ENCODE measurements at regions not wholly inside any gene's neighbourhood (a gene's known extent, or its start where the extent isn't known, plus 50 kb on each side); places are given as distances from the start of the nearest gene placed in this dataset.

DNA sequence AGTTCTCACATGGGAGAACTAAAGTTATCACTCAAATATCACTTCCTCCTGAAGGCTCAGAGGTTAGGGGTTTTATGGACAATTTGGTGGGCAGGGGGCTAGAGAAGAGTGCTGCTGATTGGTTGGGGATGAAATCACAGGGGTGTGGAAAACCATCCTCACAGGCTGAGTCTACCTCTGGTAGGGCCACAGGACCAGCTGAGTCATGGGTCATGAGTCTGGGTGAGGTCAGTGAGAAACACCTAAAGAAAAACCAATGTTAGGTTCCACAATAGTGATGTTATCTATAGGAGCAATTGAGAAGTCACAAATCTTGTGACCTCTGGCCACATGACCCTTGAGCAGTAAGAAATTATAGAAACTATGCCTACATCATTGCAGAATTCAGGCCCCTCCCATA is 203.3 kb upstream of the TARS1 start:
- in situ Hi-C loops (cut with MboI; ENCODE audit: low sequenced_read_pairs, unreplicated experiment) = no loop called here
- TF ChIP-seq, protein P1, sequence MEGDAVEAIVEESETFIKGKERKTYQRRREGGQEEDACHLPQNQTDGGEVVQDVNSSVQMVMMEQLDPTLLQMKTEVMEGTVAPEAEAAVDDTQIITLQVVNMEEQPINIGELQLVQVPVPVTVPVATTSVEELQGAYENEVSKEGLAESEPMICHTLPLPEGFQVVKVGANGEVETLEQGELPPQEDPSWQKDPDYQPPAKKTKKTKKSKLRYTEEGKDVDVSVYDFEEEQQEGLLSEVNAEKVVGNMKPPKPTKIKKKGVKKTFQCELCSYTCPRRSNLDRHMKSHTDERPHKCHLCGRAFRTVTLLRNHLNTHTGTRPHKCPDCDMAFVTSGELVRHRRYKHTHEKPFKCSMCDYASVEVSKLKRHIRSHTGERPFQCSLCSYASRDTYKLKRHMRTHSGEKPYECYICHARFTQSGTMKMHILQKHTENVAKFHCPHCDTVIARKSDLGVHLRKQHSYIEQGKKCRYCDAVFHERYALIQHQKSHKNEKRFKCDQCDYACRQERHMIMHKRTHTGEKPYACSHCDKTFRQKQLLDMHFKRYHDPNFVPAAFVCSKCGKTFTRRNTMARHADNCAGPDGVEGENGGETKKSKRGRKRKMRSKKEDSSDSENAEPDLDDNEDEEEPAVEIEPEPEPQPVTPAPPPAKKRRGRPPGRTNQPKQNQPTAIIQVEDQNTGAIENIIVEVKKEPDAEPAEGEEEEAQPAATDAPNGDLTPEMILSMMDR (IDR thresholded peaks at IDR 0.05; ENCODE audit: borderline replicate concordance, control extremely low read depth, extremely low read depth, insufficient read depth, missing control alignments) = no peak
- no peak for DNase-seq (ENCODE audit: low spot score)

DNA sequence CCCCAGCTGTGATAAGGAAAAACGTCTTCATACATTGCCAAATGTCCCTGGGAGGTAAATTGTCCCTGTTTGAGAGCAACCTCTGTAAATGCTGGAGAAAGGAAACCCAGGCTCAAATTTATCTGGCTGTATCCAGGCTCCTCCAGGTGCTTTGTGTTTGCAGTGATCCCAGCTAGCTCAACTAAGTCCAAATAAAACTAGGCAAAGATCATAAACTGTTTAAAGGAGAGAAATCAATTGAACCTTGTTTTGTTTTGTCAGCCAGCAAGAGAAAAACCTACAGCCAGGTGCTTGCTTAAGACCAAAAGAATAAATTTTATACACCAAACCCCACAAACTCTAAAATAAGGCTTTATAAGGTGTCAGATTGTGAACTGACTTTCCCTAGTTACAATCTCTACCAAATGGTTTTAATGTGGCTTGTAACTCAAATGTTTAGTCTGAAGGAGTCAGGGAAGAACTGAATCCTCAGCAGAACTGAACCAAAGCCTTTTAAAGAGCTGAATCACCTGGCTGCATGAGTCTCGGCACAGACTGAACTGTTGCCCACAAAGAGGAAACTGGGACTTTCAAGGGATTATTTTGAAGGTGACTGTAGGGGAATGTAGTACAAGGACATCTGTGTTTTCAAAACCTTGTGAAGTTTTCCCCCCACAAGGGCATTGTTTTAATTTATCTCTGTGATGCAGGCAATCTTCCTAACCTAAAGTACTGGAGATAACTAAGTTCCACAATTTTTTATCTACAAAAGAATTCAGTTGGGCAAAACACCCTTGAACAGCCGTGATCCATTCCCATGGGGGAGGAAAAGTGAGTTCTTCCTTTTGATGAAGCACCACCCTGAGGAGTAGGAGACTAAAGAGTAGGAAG is 201.7 kb upstream of the TARS1 start:
- in situ Hi-C loops (cut with MboI; ENCODE audit: low sequenced_read_pairs, unreplicated experiment) = no loop called here
- TF ChIP-seq, protein P1 (IDR thresholded peaks at IDR 0.05; ENCODE audit: borderline replicate concordance, control extremely low read depth, extremely low read depth, insufficient read depth, missing control alignments) = no peak
- no peak for DNase-seq (ENCODE audit: low spot score)

DNA sequence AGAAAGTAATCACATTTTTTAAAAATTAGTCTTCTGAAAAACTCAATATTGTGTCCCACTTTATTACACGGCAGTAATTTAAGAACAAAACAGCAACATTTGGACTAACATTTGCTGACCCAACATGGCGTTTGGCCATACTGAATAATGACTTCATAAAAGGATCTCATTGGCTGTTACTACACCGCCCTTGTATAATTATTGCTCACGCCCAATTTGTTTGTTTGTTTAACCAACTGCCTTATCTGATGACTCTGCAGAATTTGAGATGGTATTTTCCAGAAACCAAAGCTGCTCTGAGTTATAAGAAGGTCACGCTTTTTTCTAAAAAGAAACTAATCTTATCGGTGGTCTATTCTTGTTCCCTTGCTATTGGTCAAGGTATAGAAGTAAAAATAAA is 200.2 kb upstream of the TARS1 start:
- TF ChIP-seq, protein P1 (IDR thresholded peaks at IDR 0.05; ENCODE audit: borderline replicate concordance, control extremely low read depth, extremely low read depth, insufficient read depth, missing control alignments) = no peak
- no peak for DNase-seq (ENCODE audit: low spot score)
- in situ Hi-C loops (cut with MboI; ENCODE audit: low sequenced_read_pairs, unreplicated experiment) = no loop called here

DNA sequence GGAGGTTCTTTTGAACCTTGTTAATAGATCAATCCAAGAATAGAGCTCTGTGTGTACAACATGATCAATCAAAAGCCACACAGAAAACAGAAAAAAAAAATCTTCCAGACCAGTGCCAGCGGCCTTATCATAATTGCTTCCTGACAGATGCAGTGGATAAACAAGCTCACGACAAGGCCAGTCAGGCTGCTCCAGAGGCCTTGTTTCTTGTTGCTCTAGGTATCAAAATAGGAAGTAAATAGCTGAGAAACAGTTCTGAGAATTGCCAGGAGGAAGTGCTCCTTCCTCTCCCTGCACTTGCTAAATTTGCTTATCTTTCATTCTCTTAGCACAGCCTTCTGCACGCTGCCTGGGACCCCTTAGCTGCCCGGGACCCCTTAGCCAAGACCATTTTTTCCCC is 199.0 kb upstream of the TARS1 start:
- TF ChIP-seq, protein P1 (IDR thresholded peaks at IDR 0.05; ENCODE audit: borderline replicate concordance, control extremely low read depth, extremely low read depth, insufficient read depth, missing control alignments) = no peak
- in situ Hi-C loops (cut with MboI; ENCODE audit: low sequenced_read_pairs, unreplicated experiment) = no loop called here

DNA sequence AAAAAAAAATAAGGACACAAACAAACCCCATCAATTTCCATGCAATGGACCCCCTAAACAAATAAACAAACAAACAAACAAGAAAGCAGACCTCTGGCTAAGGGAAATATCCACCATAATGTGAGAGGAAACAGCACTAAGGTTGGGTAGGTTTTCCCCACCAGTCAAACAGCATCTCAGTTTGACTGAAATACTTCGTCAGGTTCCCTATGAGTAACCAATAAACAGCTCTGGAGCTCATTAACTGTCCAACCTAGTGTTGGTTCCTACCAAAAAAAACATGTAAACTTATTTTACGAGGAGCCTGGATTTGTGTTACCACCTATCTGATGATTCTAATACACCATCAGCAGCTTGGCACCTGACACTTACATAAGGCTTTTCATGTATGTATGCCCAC is 198.5 kb upstream of the TARS1 start:
- TF ChIP-seq, protein P1 (IDR thresholded peaks at IDR 0.05; ENCODE audit: borderline replicate concordance, control extremely low read depth, extremely low read depth, insufficient read depth, missing control alignments) = no peak
- in situ Hi-C loops (cut with MboI; ENCODE audit: low sequenced_read_pairs, unreplicated experiment) = no loop called here
- no peak for DNase-seq (ENCODE audit: low spot score)

More for the DNA sequence above, 199.0 kb upstream of the TARS1 start:
- peak; percentile 9 for DNase-seq (ENCODE audit: low spot score)

DNA sequence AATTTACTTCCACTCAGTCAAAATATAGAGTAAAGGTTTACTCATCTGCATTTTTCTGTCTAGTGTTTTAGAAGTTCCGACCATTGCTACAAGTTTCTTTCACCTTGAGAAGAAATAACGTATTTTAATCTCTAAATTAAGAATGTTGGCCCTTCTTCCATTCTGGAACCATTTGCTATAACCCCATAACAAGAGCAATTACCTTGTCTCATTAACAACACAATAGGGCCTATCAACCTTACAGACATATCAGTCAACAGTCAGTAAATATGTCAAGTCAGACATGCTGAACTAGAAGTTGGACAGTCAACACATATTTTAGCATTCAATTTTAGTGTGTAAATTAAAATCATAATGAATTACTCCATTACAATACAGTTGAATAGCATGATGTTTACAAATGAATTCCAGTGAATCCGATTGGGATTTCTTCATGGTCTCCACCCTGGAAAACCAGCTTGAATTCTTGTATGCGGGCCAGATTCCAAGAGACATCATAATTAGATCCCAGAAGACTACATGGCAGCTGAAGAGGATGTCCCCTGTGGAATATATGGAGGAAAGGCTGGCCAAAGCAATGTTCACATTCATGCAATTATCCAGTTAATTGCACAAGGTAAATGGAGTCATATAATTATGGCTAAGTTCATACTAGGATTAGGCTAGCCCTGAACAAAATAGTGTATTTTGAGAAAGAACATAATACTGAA is 196.2 kb upstream of the TARS1 start:
- in situ Hi-C loops (cut with MboI; ENCODE audit: low sequenced_read_pairs, unreplicated experiment) = no loop called here
- DNase-seq (ENCODE audit: low spot score) = no peak
- TF ChIP-seq, protein P1 (IDR thresholded peaks at IDR 0.05; ENCODE audit: borderline replicate concordance, control extremely low read depth, extremely low read depth, insufficient read depth, missing control alignments) = no peak
